NCI-H345 (cell line): ENCODE measurements at regions not wholly inside any gene's neighbourhood (a gene's known extent, or its start where the extent isn't known, plus 50 kb on each side); places are given as distances from the start of the nearest gene placed in this dataset.

Source experiments
- DNase-seq: peaks from one replicate; lab custom pipeline; 2025; lab: John Stamatoyannopoulos, UW

DNA sequence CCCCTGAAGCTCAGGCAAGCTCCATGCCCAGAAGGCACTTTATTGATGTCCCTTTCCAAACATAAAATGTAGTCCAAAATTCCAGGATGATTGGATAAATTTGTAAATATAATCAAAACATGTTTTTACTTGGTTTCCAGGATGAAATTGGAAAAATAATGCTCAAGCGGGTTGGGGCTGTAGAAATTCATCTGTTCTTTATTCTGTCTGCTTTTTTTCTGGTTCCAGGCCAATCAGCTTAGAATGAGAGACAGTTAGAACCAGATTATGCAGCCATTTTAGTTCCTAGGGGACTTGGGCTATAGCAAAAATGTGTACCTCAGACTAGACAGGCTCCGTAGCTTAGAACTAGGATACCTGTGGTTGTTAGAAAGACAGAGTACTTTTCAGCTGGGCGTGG is 450.8 kb downstream of the MCTP2 start:
- DNase-seq = no peak

DNA sequence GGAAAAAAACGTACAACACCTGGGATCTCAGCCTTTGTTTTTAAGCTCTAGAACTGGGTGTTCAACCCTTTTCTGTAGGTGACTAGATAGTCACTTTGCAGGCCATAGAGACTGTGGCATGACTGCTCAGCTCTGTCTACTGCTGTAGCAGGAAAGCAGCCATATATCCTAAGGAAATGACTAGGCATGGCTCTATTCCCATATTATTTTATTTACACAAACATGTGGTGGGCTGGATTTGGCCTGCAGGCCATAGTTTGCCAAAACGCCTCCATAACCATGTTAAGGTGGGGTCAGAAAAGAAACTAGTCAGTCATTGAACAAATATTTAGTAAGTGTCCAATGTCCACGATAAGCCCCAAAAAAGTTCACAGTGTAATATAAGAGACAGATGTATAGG is 452.5 kb downstream of the MCTP2 start:
- DNase-seq = no peak

GRCh38 chr15:94691169-94691568 is 459.8 kb downstream of the MCTP2 start:
- no peak for DNase-seq

- no peak for DNase-seq
These were observed 461.3 kb downstream of the MCTP2 start for GRCh38 chr15:94692710-94693109.

- DNase-seq = no peak
These were observed 468.9 kb downstream of the MCTP2 start for GRCh38 chr15:94700211-94700610.

- no peak for DNase-seq
These were observed 470.1 kb downstream of the MCTP2 start for GRCh38 chr15:94701281-94701985.

DNA sequence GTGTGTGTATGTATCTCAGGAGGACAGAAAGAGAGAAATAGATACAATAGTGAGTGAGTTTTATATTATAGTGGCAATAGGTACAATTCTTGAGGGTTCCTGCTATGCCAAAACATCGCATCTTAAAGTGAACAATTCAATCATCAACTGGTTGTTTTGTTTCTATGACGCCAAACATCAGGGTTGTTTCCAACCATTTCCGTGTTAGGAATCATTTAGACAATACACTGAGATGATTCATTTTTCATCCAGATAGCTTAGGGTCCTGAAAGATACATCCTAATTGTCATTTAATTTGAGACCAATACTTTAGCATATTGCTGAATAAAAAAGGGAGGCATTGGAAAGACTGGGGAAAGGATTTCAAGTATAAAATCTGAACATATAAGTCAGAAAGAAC is 472.2 kb downstream of the MCTP2 start:
- no peak for DNase-seq

DNA sequence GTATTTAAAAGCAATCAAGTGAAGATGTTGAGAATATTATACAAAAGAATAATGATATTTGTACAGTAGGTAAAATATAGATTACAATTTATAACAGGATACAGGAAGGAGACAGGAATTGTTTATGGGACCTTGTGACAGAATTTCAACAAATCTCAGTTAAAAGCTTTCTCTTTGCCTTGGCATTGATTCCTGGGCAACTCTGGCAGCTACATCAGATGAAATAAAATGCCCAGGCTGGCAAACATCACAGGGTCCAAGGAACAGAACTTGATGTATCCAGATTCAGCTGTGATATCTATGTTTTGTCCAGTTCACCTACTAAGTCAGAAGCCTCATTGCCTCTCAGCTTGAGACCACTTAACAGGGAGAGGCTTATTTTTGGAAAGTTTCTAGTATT is 473.1 kb downstream of the MCTP2 start:
- no peak for DNase-seq

DNA sequence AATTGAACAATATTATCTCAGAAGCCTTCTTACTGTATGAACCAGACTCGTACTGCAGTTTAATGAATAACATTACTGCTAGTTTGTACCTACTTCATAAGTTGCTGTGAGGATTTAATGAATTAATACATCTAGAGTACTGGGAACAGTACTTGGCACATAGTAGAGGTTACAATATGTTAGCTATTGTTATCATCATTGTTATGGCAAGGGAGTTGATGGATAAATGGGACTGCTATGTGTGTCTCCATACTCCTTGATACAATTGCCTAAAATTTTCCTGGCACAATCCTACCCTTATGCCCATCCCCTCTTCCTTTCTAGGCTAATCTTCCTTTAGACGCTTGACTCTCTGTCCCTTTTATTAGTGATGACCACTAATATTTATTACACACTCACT is 473.6 kb downstream of the MCTP2 start:
- no peak for DNase-seq

GRCh38 chr15:94709319-94709718 is 478.0 kb downstream of the MCTP2 start:
- no peak for DNase-seq

DNA sequence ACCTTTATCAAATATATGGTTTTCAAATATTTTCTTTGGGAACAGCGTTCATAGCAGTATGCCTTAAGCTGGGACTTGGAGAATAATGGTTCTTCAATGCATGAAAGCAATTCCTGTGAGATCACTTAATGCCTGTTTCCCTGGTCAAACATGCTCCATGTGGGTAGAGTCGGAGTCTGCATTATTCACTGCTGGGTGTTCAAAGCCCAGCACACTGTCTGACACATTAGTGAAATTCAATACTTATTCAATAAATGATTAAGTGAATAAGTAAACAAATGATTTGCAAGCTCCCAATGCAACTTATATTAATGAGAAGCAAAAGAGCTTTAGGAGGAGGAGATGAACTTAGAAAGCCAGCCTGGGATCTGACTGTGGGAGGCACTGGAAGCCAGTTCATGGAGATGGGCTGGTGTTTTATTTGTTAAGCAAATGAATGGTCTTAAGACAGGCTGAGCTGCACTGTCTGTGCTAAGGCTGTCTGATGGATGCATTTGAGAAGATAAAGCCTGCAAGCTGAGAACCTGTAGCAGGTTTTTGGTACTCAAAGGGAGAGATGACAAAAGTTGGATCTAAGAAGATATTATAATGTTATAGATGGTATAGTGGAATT is 490.8 kb downstream of the MCTP2 start:
- no peak for DNase-seq

DNA sequence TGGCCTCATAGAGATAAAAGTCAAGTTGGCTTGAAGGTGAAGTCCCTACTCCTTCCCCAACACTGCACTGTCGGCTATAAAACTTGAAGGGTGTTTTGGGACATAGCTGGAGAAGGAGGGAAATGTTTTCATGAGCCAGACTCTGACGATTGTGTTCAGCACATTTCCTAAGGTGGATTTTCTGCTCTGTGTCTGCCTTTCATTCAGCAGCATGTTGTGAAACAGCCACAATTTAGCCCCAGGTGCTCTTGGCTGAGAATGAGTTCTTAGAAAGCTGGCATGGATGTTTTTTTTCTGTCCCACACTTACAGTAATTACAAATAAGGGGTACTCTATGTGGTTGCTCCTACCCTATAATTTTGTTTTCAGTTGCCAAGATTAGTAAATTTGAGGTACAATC is 492.4 kb downstream of the MCTP2 start:
- DNase-seq = no peak

DNA sequence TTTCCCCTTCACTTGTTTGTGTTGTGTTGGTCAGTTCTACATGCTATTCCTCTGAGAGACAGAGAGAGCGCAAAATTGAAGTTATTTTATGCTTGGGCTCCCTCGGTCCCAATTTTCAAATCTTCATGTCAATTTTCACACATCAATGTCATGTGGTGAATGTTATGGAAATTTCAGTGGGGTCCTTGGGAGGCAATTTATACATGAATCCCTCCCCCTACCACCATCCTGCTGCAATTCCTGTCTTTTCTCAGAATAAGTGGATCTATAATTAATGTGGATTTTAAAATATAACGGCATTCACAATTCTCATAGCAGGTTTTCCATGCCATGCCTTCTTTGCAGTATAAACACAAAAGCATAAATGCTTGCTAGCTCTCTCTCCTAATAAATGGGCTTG is 499.9 kb downstream of the MCTP2 start:
- no peak for DNase-seq

DNA sequence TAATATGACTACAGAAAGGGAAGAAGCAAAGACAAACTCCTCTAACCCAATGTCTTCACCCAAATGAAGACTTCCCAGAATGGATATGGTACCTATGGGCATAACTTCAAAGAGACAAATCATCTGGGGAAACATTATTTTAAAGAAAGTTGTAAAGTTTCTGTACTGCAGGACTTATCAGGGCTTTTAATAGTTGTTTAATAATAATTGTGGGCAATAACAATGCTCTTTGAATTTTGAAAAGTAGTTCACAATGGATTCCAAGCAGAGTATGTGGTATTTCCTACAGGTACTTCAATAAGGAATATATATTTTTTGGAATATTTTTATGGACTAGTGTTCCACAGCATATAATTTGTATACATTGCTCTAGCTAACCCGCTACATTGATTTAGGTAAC is 503.1 kb downstream of the MCTP2 start:
- DNase-seq = no peak

GRCh38 chr15:94736236-94736635 is 504.9 kb downstream of the MCTP2 start:
- DNase-seq = no peak

GRCh38 chr15:94739639-94740038 is 508.3 kb downstream of the MCTP2 start:
- DNase-seq = no peak

- DNase-seq = no peak
These were observed 509.1 kb downstream of the MCTP2 start for GRCh38 chr15:94740469-94740868.

- no peak for DNase-seq
These were observed 512.3 kb downstream of the MCTP2 start for GRCh38 chr15:94743668-94744067.

- DNase-seq = peak; percentile 60
These were observed 512.9 kb downstream of the MCTP2 start for GRCh38 chr15:94744080-94744793.

DNA sequence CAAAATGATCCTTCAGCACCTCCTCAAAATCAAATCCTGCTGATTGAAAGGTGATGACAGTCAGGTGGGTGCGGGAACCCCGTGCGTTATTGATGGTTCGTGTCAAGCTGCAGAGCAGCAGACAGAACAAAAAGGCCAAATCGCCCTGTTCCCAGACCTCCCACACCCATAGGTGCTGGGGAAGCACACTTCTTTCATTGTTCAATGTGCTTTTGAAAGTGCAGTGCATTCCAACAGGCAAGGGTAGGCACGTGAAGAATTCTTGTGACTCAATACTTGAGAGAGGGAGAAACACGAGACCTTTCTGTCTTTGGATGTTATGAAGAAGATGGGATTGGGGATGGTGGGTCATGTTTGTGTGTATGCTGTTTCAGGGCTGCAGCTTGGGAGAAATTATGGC is 514.0 kb downstream of the MCTP2 start:
- DNase-seq = no peak

- DNase-seq = no peak
These were observed 516.1 kb downstream of the MCTP2 start for GRCh38 chr15:94747510-94747909.

GRCh38 chr15:94749811-94750617 is 518.7 kb downstream of the MCTP2 start:
- DNase-seq = no peak

- no peak for DNase-seq
These were observed 529.0 kb downstream of the MCTP2 start for GRCh38 chr15:94760348-94760747.
